ENCODE measurements at regions not wholly inside any gene's neighbourhood (a gene's known extent, or its start where the extent isn't known, plus 50 kb on each side); places are given as distances from the start of the nearest gene placed in this dataset.
A peak's percentile ranks its signal among the peaks of the same experiment; 100 is the strongest.
"Not testable (repeated sequence)": the region's sequence is repeated elsewhere in the genome, so short reads cannot be mapped to it uniquely, and the experiment has no call there.

DNA sequence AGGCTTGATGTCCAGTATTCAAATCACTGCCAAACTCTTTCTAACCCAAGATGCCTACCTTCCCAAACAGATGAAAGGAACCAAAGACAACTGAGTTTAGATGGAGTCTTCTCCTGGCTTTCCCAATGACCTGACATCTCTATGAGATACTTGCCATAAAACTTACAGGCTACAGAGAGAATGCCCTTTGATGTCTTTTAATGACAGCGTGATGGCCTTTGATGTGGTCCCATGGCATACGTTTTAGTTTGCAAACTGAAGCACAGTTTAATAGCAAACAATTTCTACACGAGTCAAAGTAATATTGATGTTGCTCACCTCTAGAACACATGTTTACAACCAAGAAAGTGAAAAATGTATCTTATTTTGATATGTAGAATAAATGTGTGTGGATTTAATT, 73.2 kb downstream of the ZIC4 start:
- no peak for FAIRE-seq

DNA sequence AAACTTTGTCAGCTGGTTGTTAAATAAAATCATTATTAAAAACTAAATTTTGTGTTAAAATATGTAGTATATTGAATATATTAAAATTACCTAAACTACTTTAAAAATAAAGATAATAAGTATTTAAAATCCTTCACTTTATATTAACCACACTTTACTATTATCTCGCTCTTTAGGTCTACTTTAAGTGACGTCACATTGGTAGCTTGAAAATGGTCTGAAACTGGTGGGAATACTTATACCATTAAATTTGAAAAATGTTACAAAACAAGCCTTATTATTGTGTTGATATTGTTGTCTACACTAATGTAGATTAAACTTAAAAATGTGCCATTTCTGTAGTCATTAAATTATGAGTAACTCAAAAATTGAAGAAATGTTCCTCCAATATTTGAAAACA, 77.6 kb downstream of the ZIC4 start:
- peak; percentile 73 for FAIRE-seq

GRCh38 chr3:147324356-147324755, 82.0 kb downstream of the ZIC4 start:
- no peak for FAIRE-seq

DNA sequence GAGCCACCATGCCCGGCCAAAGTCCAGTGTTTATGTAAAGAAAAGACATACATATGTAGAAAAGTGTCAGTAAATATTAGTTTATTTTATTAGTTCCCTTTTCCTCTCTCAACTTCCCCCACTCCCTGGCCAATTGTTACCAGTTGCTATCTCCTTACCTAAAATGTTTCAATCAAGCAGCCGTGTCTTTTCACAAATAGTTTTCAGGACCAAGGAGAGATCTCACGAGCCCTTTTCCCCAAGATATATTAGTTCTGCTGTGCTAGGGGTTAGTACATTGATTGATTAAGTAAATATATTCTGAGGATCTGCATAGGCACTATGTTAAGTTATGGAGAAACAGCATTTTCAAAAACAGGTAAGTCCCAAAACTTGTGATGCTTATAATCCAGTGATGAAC, 87.4 kb downstream of the ZIC4 start:
- FAIRE-seq = no peak

DNA sequence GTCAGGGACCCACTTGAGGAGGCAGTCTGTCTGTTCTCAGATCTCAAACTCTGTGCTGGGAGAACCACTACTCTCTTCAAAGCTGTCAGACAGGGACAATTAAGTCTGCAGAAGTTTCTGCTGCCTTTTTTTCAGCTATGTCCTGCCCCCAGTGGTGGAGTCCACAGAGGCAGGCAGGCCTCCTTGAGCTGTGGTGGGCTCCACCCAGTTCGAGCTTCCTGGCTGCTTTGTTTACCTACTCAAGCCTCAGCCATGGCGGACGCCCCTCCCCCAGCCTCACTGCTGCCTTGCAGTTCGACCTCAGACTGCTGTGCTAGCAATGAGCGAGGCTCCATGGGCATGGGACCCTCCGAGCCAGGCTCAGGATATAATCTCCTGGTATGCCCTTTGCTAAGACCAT, 89.3 kb downstream of the ZIC4 start:
- FAIRE-seq = not testable (repeated sequence)

GRCh38 chr3:147313513-147313912, 92.8 kb downstream of the ZIC4 start:
- FAIRE-seq = no peak

- no peak for FAIRE-seq
Measured at GRCh38 chr3:147312786-147313280, 93.5 kb downstream of the ZIC4 start.

GRCh38 chr3:147311716-147312115, 94.6 kb downstream of the ZIC4 start:
- no peak for FAIRE-seq

DNA sequence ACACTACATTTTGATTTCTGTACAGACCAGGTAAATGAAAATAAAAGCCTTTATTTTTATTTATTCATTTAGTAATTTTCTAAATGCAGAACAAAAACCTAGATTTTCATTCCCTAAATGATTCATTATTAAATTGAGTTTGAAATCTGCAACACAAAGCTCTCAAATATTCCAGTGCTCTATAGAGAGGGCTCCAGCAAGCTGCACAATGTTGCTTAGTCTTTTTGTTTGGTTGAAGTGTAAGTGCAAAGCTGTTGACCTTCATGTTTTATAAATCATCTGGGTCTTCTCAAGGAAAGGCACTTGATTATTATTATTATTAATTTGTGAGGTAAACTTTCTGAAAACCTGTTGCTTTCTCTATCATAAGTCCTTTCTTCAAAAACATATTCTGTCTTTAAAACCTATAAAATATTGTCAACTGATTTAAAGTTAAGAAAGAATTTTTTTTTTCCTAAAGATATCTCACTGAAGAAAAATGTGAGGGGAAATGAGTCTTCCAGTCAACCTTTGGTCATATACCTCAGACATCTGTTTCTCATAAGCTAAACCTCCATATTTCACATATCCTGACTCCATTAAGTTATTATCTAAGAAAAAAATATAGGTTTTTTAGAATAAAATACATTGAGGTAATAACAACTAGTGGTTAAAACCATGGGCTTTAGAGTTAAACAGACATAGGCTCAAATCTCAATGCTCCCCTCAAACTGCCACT, 100.7 kb downstream of the ZIC4 start:
- FAIRE-seq = no peak

DNA sequence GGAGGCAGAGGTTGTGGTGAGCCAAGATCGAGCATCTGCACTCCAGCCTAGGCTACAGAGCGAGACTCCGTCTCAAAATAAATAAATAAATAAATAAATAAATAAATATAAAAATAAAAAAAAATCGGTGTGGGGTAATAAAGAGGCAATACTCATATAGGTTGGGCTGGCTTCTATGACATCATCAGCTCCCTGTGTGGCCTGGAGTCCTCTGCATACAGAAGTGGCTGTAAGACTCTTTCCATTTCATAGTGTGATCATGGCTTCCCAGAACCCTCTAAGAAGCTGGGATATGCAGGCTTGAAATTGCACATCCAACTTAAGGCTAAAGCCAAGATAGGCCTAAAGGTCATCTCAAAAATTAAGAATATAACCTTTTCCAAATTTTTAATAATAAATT, 101.6 kb downstream of the ZIC4 start:
- no peak for FAIRE-seq

DNA sequence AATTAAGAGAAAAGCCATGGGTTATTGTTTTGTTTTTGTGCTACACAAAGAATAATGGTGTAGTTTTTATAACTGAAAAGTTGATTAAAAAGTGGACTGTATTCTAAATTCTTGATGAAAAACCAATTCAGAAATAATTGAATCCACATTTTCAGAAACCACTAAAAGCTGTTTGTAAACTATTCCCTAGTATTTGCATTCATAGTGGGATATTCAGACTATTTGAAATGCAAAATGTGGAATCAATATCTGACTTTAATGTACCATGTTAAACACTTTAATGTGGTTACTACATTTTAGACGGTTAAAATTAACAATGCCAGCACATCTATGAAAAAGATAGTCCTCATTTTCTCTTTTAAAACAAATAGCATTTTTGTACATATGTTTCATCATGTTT, 104.6 kb downstream of the ZIC4 start:
- FAIRE-seq = no peak

GRCh38 chr3:147299656-147300055, 106.7 kb downstream of the ZIC4 start:
- FAIRE-seq = no peak

DNA sequence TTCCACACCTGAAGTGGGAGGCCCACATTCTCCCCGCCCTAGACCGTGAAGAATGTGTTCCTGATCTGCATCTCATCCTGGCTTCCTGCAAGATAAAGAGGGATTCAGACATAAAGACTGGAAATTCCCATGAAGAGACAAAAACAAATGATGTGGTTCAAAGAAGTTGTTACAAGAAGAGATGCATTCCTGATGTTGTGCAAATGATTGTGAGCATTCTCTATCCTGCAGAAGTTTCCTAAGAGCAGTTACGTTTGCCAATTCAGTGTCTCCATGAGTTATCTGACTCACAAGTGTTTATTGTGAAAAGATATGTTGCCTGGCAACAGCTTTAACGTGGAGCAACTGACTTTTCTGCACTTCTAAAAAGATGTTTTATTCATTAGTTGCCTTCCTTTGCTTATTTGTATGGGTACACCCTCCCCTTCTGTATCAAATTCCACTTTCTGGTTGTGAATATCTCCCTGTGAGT, 107.8 kb downstream of the ZIC4 start:
- FAIRE-seq = no peak

GRCh38 chr3:147297761-147298350, 108.5 kb downstream of the ZIC4 start:
- no peak for FAIRE-seq

DNA sequence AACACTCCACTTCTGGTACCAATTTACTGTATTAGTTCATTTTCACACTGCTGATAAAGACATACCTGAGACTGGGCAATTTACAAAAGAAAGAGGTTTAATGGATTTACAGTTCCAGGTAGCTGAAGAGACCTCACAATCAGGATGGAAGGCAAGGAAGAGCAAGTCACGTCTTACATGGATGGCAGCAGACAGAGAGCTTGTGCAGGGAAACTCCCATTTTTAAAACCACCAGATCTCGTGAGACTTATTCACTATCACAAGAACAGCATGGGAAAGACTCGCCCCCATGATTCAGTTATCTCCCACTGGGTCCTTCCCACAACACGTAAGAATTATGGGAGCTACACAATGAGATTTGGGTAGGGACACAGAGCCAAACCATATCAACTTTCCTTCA, 119.0 kb downstream of the ZIC4 start:
- FAIRE-seq = not testable (repeated sequence)

- no peak for FAIRE-seq
Measured at GRCh38 chr3:147269907-147270306, 136.4 kb downstream of the ZIC4 start.

GRCh38 chr3:147267434-147267833, 138.9 kb downstream of the ZIC4 start:
- FAIRE-seq = no peak

DNA sequence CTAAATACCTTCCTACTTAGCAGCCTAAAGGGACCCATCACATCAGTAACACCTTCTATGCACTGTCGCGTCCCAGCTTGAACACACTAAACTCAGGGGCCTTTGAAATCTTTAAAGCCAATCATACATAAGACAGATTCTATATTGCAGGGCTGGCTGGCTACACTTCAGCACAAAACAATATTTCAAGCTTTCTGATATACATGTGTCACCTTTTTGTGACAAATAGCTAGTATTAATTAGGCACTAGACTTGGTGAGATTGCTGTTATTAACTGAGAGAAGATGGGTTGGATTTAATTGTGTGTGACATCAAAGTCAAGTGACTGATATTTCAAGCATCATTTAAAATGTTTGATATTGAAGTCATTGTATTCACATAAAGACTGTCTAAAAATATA, 148.4 kb downstream of the ZIC4 start:
- FAIRE-seq = no peak

GRCh38 chr3:147256739-147257138, 149.6 kb downstream of the ZIC4 start:
- no peak for FAIRE-seq

- FAIRE-seq = no peak
Measured at GRCh38 chr3:147246906-147247305, 159.4 kb downstream of the ZIC4 start.

DNA sequence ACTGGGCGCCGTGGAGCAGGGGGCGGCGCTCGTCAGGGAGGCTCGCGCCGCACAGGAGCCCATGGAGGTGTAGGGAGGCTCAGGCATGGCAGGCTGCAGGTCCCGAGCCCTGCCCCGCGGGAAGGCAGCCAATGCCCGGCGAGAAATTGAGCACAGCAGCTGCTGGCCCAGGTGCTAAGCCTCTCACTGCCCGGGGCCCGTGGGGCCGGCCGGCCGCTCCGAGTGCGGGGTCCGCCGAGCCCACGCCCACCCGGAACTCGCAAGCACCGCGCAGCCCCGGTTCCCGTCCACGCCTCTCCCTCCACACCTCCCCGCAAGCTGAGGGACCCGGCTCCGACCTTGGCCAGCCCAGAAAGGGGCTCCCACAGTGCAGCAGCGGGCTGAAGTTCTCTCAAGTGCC, 160.7 kb downstream of the ZIC4 start:
- not testable (repeated sequence) for FAIRE-seq

- FAIRE-seq = not testable (repeated sequence)
Measured at GRCh38 chr3:147245022-147245421, 161.3 kb downstream of the ZIC4 start.

DNA sequence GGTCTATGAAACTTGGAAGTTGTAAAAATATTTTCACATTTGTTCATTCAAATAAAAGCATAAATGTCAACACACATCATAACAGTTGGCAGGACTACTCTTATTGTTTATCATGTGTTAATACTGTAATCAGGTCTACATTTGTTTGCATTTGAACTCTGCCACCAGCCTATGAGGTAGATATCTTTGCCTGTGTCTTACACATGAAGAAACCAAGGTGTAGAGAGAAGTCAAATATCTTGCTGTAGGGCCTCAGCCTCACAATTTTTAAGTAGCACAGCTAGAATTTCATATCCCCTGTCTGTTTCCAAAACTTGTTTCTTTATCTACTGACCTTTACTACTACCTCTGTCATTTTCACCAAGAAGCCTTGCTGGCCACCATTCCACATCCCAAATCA, 161.9 kb downstream of the ZIC4 start:
- FAIRE-seq = no peak

DNA sequence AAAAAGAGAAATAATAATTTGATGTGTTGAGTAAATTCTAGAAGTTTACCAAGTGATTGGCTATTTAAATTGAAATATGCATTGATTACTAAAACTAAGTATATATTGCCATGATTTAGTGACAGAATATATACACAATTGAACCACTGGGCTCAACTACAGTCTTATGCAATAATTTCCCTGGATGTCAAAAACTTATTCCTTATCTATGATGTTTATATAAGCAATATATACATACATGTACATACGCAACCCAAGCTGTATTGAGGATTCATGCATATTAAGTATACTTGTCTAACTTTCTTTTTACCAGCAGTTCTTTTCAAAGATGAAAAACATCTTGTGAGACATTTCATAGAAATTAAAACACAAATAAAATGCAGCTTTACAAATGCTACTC, 165.8 kb downstream of the ZIC4 start:
- no peak for FAIRE-seq

DNA sequence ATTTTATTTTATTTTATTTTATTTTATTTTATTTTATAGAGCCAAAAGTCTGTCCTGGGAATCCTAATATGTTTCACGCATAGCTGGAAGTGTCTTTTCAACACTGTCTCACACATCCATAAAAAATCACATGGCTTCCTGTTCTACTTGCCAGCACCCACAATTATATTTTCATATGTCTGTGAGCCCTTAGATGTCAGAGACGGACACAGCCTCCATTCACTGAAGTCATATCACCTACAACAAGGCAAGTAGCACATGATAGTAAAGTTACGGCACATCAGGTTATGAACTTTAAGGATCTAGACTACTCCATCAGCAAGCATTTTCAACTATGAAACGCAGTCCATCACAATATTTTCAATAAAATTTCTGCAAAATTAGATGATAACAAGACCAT, 168.4 kb downstream of the ZIC4 start:
- FAIRE-seq = no peak

All from islet of Langerhans (tissue), 1 donor.